GM19238 (cell line): ENCODE measurements at regions not wholly inside any gene's neighbourhood (a gene's known extent, or its start where the extent isn't known, plus 50 kb on each side); places are given as distances from the start of the nearest gene placed in this dataset.

Source experiments
- DNase-seq: peaks from one replicate; pipeline ENCODE4 v3.0.0; 2011; ENCODE audit warnings: low spot score; ENCODE audit not compliant: insufficient read length

- DNase-seq, result no peak
These were observed 128.5 kb upstream of the GSE1 start for GRCh38 chr16:85484347-85485300.

DNA sequence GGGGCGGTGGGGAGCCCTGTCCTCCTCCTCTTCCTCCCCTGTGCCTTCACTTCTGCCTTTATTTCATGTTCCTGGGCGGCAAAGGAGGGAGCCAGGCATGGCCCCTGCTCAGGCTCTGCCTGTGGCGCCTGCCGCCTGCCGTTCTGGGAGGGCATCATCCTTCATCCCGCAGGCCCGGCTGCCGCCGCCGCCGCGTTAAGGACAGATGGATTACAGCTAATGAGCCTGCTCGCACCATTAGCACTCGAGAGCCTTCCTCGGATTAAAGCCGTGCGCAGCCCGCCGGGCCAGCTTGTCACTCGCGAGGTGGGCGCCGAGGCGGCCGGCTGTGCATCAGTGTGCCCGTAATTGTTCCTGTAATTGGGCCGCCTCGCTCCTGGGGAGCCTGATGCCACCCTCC, 127.7 kb upstream of the GSE1 start:
- DNase-seq, result no peak

- no peak for DNase-seq
These were observed 126.7 kb upstream of the GSE1 start for GRCh38 chr16:85486256-85486915.

- DNase-seq, result no peak
These were observed 124.7 kb upstream of the GSE1 start for GRCh38 chr16:85488414-85488813.

GRCh38 chr16:85490407-85491057, 122.6 kb upstream of the GSE1 start:
- no peak for DNase-seq

GRCh38 chr16:85491058-85491771, 121.9 kb upstream of the GSE1 start:
- DNase-seq, result peak; percentile 64

DNA sequence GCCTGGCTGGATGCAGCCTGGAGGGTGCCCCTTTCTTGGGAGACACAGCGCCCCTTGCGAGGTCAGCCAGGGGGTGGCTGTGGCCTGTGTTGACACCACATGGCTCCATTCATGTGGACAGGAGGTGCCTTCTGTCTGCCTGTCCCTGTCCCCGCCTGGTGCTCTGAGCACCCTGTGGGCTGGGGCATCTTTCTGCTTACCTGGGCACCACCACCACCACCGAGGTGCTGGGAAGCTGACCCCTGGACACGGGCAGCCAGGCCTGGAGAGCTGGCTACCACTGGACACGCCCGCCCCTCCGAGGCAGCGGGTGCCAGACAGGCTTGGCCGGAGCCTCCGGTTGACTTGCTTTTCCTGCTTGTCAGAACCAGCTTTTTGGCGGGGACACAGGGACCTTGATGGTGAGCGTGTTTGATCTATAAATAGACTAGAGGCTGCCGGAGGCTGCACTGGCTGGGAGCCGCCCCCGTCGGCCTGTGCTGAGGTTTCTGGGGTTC, 121.3 kb upstream of the GSE1 start:
- DNase-seq, result no peak

- no peak for DNase-seq
These were observed 120.7 kb upstream of the GSE1 start for GRCh38 chr16:85492295-85492864.

DNA sequence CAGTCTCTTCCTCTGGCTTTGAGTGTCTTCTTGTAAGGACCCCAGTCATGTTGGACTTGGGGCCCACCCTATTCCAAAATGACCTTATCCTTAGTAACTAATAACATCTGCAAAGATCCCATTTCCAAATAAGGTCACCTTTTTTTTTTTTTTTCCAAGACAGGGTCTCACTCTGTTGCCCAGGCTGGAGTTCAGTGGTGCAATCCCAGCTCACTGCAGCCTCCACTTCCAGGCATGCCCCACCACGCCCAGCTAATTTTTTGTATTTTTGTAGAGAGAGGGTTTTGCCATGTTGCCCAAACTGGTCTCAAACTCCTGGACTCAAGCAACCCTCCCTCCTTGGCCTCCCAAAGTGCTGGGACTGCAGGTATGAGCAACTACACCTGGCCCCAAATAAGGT, 118.8 kb upstream of the GSE1 start:
- no peak for DNase-seq

DNA sequence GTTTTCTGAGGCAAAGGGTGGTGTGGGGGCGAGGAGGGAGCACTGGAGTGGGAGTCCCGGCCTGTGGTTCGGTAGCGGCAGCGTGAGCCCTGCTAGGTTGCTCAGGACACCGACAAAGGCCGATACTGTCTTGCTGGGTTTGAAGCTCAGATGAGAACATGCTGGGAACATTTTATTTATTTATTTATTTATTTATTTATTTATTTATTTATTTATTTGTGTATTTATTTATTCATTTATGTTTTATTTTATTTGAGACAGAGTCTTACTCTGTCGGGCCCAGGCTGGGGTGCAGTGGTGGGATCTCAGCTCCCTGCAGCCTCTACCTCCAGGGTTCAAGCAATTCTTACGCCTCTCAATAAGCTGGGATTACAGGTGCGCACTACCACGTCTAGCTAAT, 117.9 kb upstream of the GSE1 start:
- no peak for DNase-seq

- no peak for DNase-seq
These were observed 117.1 kb upstream of the GSE1 start for GRCh38 chr16:85495823-85496538.

DNA sequence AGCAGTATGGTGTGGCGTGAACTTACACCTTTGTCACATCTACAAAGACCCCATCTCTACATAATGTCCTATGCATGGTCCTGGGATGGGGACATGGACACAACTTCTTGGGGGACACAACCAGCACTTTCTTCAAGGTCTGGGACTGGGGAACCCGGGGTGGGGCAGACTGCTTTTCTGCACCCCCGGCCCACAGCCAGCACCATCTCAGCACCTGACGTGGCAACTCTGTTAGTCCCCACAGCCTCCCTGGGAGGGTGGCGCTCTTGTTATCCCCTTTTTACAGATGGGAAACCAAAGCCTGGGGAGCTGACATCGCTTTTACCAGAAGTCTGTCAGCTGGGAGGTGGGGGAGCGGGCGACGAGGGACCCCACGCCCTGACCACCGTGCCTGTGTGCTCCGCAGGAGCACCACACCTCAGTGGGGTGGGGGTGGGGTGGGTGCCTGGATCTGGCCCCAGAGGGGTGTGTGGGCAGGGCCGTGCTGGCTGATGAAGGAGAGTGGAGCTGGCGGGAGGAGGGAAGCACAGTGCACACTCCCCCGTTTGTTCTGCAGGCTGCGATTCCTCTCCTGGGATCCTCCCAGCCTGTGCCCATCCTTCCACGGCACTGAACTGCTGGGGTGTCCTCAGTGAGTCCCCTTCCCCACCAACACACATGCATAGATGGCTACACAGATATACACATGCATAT, 115.4 kb upstream of the GSE1 start:
- no peak for DNase-seq

GRCh38 chr16:85498607-85499006, 114.5 kb upstream of the GSE1 start:
- no peak for DNase-seq

GRCh38 chr16:85500220-85500619, 112.9 kb upstream of the GSE1 start:
- no peak for DNase-seq

GRCh38 chr16:85501900-85502299, 111.2 kb upstream of the GSE1 start:
- no peak for DNase-seq

- DNase-seq, result no peak
These were observed 110.8 kb upstream of the GSE1 start for GRCh38 chr16:85502357-85502756.

- no peak for DNase-seq
These were observed 109.4 kb upstream of the GSE1 start for GRCh38 chr16:85503679-85504231.

- no peak for DNase-seq
These were observed 108.9 kb upstream of the GSE1 start for GRCh38 chr16:85504242-85504641.
